ENCODE measurements at regions not wholly inside any gene's neighbourhood (a gene's known extent, or its start where the extent isn't known, plus 50 kb on each side); places are given as distances from the start of the nearest gene placed in this dataset.

GRCh38 chr2:107633580-107634147 lies 193.0 kb upstream of the RGPD4 start:
- no peak overlapping the region for H3K4me3 Mint-ChIP-seq
- no peak for TF ChIP-seq ZNF121 (CRISPR knock-in tag; IDR thresholded peaks at IDR 0.05)
- TF ChIP-seq ZNF263 (CRISPR knock-in tag; IDR thresholded peaks at IDR 0.05; ENCODE audit: low read depth) = no peak
- TF ChIP-seq, protein P1, sequence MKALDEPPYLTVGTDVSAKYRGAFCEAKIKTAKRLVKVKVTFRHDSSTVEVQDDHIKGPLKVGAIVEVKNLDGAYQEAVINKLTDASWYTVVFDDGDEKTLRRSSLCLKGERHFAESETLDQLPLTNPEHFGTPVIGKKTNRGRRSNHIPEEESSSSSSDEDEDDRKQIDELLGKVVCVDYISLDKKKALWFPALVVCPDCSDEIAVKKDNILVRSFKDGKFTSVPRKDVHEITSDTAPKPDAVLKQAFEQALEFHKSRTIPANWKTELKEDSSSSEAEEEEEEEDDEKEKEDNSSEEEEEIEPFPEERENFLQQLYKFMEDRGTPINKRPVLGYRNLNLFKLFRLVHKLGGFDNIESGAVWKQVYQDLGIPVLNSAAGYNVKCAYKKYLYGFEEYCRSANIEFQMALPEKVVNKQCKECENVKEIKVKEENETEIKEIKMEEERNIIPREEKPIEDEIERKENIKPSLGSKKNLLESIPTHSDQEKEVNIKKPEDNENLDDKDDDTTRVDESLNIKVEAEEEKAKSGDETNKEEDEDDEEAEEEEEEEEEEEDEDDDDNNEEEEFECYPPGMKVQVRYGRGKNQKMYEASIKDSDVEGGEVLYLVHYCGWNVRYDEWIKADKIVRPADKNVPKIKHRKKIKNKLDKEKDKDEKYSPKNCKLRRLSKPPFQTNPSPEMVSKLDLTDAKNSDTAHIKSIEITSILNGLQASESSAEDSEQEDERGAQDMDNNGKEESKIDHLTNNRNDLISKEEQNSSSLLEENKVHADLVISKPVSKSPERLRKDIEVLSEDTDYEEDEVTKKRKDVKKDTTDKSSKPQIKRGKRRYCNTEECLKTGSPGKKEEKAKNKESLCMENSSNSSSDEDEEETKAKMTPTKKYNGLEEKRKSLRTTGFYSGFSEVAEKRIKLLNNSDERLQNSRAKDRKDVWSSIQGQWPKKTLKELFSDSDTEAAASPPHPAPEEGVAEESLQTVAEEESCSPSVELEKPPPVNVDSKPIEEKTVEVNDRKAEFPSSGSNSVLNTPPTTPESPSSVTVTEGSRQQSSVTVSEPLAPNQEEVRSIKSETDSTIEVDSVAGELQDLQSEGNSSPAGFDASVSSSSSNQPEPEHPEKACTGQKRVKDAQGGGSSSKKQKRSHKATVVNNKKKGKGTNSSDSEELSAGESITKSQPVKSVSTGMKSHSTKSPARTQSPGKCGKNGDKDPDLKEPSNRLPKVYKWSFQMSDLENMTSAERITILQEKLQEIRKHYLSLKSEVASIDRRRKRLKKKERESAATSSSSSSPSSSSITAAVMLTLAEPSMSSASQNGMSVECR (CRISPR knock-in tag; IDR thresholded peaks at IDR 0.05; ENCODE audit: borderline replicate concordance) = no peak
- TF ChIP-seq TEAD1 (CRISPR knock-in tag; IDR thresholded peaks at IDR 0.05) = no peak
- TF ChIP-seq FOXP4 (CRISPR knock-in tag; IDR thresholded peaks at IDR 0.05) = no peak
- TF ChIP-seq GTF2I (CRISPR knock-in tag; conservative IDR thresholded peaks at IDR 0.05) = no peak
- no peak for TF ChIP-seq NFATC4 (CRISPR knock-in tag; IDR thresholded peaks at IDR 0.05)
- TF ChIP-seq RORB (CRISPR knock-in tag; IDR thresholded peaks at IDR 0.05) = no peak
- no peak for TF ChIP-seq GABPB1 (CRISPR knock-in tag; IDR thresholded peaks at IDR 0.05)
- no peak for TF ChIP-seq SOX15 (CRISPR knock-in tag; IDR thresholded peaks at IDR 0.05)
- TF ChIP-seq NR1H2 (CRISPR knock-in tag; IDR thresholded peaks at IDR 0.05) = no peak
- TF ChIP-seq ZNF671 (CRISPR knock-in tag; IDR thresholded peaks at IDR 0.05) = no peak
- TF ChIP-seq ZBTB21 (CRISPR knock-in tag; IDR thresholded peaks at IDR 0.05; ENCODE audit: borderline replicate concordance) = no peak
- TF ChIP-seq, protein P2, sequence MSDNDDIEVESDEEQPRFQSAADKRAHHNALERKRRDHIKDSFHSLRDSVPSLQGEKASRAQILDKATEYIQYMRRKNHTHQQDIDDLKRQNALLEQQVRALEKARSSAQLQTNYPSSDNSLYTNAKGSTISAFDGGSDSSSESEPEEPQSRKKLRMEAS (CRISPR knock-in tag; IDR thresholded peaks at IDR 0.05) = no peak
- TF ChIP-seq ELF4 (CRISPR knock-in tag; IDR thresholded peaks at IDR 0.05; ENCODE audit: low read depth) = no peak
- TF ChIP-seq, protein P3, sequence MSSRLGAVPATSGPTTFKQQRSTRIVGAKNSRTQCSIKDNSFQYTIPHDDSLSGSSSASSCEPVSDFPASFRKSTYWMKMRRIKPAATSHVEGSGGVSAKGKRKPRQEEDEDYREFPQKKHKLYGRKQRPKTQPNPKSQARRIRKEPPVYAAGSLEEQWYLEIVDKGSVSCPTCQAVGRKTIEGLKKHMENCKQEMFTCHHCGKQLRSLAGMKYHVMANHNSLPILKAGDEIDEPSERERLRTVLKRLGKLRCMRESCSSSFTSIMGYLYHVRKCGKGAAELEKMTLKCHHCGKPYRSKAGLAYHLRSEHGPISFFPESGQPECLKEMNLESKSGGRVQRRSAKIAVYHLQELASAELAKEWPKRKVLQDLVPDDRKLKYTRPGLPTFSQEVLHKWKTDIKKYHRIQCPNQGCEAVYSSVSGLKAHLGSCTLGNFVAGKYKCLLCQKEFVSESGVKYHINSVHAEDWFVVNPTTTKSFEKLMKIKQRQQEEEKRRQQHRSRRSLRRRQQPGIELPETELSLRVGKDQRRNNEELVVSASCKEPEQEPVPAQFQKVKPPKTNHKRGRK (CRISPR knock-in tag; IDR thresholded peaks at IDR 0.05; ENCODE audit: borderline replicate concordance) = no peak
- no peak for TF ChIP-seq TP53 (CRISPR knock-in tag; IDR thresholded peaks at IDR 0.05)
- TF ChIP-seq SMAD4 (CRISPR knock-in tag; IDR thresholded peaks at IDR 0.05) = no peak
- no peak overlapping the region for H3K27ac Mint-ChIP-seq
- H3K4me1 Mint-ChIP-seq = no peaks in the 10 kb centered on the region
- peaks cover 57% of the 10 kb centered on the region for H3K9me3 Mint-ChIP-seq
- POLR2A ChIA-PET = no interaction called here
- ATAC-seq (no peak), DNase-seq (ENCODE audit: low spot score) (no peak)
- no peaks in the 10 kb centered on the region for H3K27me3 Mint-ChIP-seq (ENCODE audit: low read depth)
- H3K36me3 Mint-ChIP-seq = peaks cover 29% of the 10 kb centered on the region
- CTCF ChIA-PET = no interaction called here

GRCh38 chr2:107634172-107634571 lies 192.5 kb upstream of the RGPD4 start:
- H3K27me3 Mint-ChIP-seq (ENCODE audit: low read depth) = no peaks in the 10 kb centered on the region
- H3K27ac Mint-ChIP-seq = no peak overlapping the region
- no peaks in the 10 kb centered on the region for H3K4me1 Mint-ChIP-seq
- DNase-seq (ENCODE audit: low spot score) (no peak), ATAC-seq (no peak)
- H3K36me3 Mint-ChIP-seq = peaks cover 24% of the 10 kb centered on the region
- ChIA-PET POLR2A (no interaction called here), CTCF (no interaction called here)
- H3K9me3 Mint-ChIP-seq = peaks cover 51% of the 10 kb centered on the region
- H3K4me3 Mint-ChIP-seq = no peak overlapping the region
- TF ChIP-seq IRF2 (CRISPR knock-in tag; IDR thresholded peaks at IDR 0.05; ENCODE audit: borderline replicate concordance, low read depth) (no peak), TEAD1 (CRISPR knock-in tag; IDR thresholded peaks at IDR 0.05) (no peak), MYBL2 (CRISPR knock-in tag; IDR thresholded peaks at IDR 0.05) (no peak), AFF4 (CRISPR knock-in tag; IDR thresholded peaks at IDR 0.05; ENCODE audit: borderline replicate concordance) (no peak), CREB1 (CRISPR knock-in tag; IDR thresholded peaks at IDR 0.05) (no peak), ZNF425 (CRISPR knock-in tag; conservative IDR thresholded peaks at IDR 0.05) (no peak), PRRX2 (CRISPR knock-in tag; IDR thresholded peaks at IDR 0.05) (no peak)
